ENCODE measurements at regions not wholly inside any gene's neighbourhood (a gene's known extent, or its start where the extent isn't known, plus 50 kb on each side); places are given as distances from the start of the nearest gene placed in this dataset.

DNA sequence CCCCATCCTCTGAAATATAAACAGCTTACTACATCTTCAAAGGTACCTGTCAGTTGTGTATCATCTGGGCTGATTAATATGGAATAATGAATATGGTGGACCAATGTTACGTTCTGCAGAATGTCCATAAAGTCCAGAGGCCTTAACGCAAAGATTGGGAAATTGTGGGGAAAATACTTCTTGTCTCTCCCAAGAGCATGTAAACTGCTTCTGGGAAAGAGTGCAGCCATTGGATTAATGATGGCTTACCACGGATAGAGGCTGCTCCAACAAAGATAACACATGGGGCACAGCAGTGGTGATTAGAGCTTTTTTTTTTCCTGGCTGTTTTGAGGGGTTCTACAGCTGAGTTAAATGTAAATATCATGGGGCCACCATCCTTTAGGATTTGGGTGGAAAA lies 340.4 kb upstream of the AKR1E2 start:
- TF ChIP-seq, protein P1, sequence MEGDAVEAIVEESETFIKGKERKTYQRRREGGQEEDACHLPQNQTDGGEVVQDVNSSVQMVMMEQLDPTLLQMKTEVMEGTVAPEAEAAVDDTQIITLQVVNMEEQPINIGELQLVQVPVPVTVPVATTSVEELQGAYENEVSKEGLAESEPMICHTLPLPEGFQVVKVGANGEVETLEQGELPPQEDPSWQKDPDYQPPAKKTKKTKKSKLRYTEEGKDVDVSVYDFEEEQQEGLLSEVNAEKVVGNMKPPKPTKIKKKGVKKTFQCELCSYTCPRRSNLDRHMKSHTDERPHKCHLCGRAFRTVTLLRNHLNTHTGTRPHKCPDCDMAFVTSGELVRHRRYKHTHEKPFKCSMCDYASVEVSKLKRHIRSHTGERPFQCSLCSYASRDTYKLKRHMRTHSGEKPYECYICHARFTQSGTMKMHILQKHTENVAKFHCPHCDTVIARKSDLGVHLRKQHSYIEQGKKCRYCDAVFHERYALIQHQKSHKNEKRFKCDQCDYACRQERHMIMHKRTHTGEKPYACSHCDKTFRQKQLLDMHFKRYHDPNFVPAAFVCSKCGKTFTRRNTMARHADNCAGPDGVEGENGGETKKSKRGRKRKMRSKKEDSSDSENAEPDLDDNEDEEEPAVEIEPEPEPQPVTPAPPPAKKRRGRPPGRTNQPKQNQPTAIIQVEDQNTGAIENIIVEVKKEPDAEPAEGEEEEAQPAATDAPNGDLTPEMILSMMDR (IDR thresholded peaks at IDR 0.05; ENCODE audit: borderline replicate concordance, extremely low read depth, low read length, poor library complexity, severe bottlenecking), result no peak
- no peak for TF ChIP-seq EZH2 (IDR thresholded peaks at IDR 0.05; ENCODE audit: borderline replicate concordance, low read depth, low read length, severe bottlenecking)

Data from DND-41 (cell line).